ENCODE measurements at regions not wholly inside any gene's neighbourhood (a gene's known extent, or its start where the extent isn't known, plus 50 kb on each side); places are given as distances from the start of the nearest gene placed in this dataset.

GRCh38 chr7:41862261-41862660 is 159.4 kb upstream of the INHBA start:
- in situ Hi-C loops (cut with HindIII; ENCODE audit: extremely low pct_ligation_motif_present, low pct_unique_long_range_greater_than_20kb) (no loop called here), intact Hi-C loops (cut with micrococcal nuclease; ENCODE audit: unreplicated experiment) (no loop called here)
- Histone ChIP-seq H3K4me3 (replicated peaks in 1 of 3; ENCODE audit: insufficient read depth in 1 of 3, low read depth in 2 of 3, low read length in 3 of 3) (no peak overlapping the region), H3K4me2 (ENCODE audit: low read depth, low read length) (no peak overlapping the region), H3K9ac (ENCODE audit: insufficient read depth, low read depth, low read length) (no peak overlapping the region), H3K36me3 (replicated peaks in 1 of 2; ENCODE audit: control insufficient read depth in 1 of 2, insufficient read depth in 2 of 2, low read length in 2 of 2) (no peaks in the 10 kb centered on the region), H3K27me3 (ENCODE audit: control insufficient read depth in 1 of 2, insufficient read depth in 2 of 2, low read length in 2 of 2) (no peaks in the 10 kb centered on the region), H3K4me1 (ENCODE audit: insufficient read depth, low read length) (no peaks in the 10 kb centered on the region), H2AFZ (ENCODE audit: low read length) (no peak overlapping the region), H3K9me3 (ENCODE audit: low read length) (peaks cover 17% of the 10 kb centered on the region), H4K20me1 (ENCODE audit: insufficient read depth, low read length) (no peaks in the 10 kb centered on the region), H3K79me2 (ENCODE audit: insufficient read depth, low read length) (no peaks in the 10 kb centered on the region), H3K27ac (ENCODE audit: extremely low read length, insufficient read depth, low read length) (no peak overlapping the region)
- ATAC-seq, result no peak
- no peak for FAIRE-seq
- DNase-seq (ENCODE audit: low spot score), result no peak
- WGBS (ENCODE audit: low lambda C conversion rate), result 24% methylated on average over 2 of the region's 2 CpGs
- no TSS peak for BruUV-seq (replicated peaks)
- ChIA-PET CTCF (ENCODE audit: low intra/inter-chr PET ratio, low total read pairs) (no interaction called here), POLR2A (no interaction called here)
- TF ChIP-seq SRSF1 (optimal IDR thresholded peaks at IDR 0.05; ENCODE audit: low read depth, low read length) (no peak), ZNF552 (CRISPR knock-in tag; IDR thresholded peaks at IDR 0.05; ENCODE audit: borderline replicate concordance) (no peak)

GRCh38 chr7:41861642-41862041 is 158.8 kb upstream of the INHBA start:
- no peak for DNase-seq (ENCODE audit: low spot score)
- peaks cover 17% of the 10 kb centered on the region for H3K9me3 ChIP-seq (ENCODE audit: low read length)
- in situ Hi-C loops (cut with HindIII; ENCODE audit: extremely low pct_ligation_motif_present, low pct_unique_long_range_greater_than_20kb), result no loop called here
- TF ChIP-seq MXI1 (IDR thresholded peaks at IDR 0.05; ENCODE audit: borderline replicate concordance, low read depth, low read length) (no peak), SNAI1 (CRISPR knock-in tag; IDR thresholded peaks at IDR 0.05; ENCODE audit: borderline replicate concordance) (no peak)
- no peak overlapping the region for H3K9ac ChIP-seq (ENCODE audit: insufficient read depth, low read depth, low read length)
- no peaks in the 10 kb centered on the region for H3K4me1 ChIP-seq (ENCODE audit: insufficient read depth, low read length)
- H3K27ac ChIP-seq (ENCODE audit: extremely low read length, insufficient read depth, low read length), result no peak overlapping the region
- H3K36me3 ChIP-seq (replicated peaks in 1 of 2; ENCODE audit: control insufficient read depth in 1 of 2, insufficient read depth in 2 of 2, low read length in 2 of 2), result no peaks in the 10 kb centered on the region
- BruUV-seq (replicated peaks), result no TSS peak
- ATAC-seq, result no peak
- 80% methylated on average over 2 of the region's 3 CpGs for WGBS (ENCODE audit: low lambda C conversion rate)
- H3K4me2 ChIP-seq (ENCODE audit: low read depth, low read length), result no peak overlapping the region
- ChIA-PET POLR2A (no interaction called here), CTCF (ENCODE audit: low intra/inter-chr PET ratio, low total read pairs) (no interaction called here)
- H3K4me3 ChIP-seq (replicated peaks in 1 of 3; ENCODE audit: insufficient read depth in 1 of 3, low read depth in 2 of 3, low read length in 3 of 3), result no peak overlapping the region
- intact Hi-C loops (cut with micrococcal nuclease; ENCODE audit: unreplicated experiment), result no loop called here
- H2AFZ ChIP-seq (ENCODE audit: low read length), result no peak overlapping the region
- no peaks in the 10 kb centered on the region for H3K79me2 ChIP-seq (ENCODE audit: insufficient read depth, low read length)
- FAIRE-seq, result no peak
- H4K20me1 ChIP-seq (ENCODE audit: insufficient read depth, low read length), result no peaks in the 10 kb centered on the region
- H3K27me3 ChIP-seq (ENCODE audit: control insufficient read depth in 1 of 2, insufficient read depth in 2 of 2, low read length in 2 of 2), result no peaks in the 10 kb centered on the region

Data from HepG2 (cell line).